ENCODE measurements at regions not wholly inside any gene's neighbourhood (a gene's known extent, or its start where the extent isn't known, plus 50 kb on each side); places are given as distances from the start of the nearest gene placed in this dataset.

DNA sequence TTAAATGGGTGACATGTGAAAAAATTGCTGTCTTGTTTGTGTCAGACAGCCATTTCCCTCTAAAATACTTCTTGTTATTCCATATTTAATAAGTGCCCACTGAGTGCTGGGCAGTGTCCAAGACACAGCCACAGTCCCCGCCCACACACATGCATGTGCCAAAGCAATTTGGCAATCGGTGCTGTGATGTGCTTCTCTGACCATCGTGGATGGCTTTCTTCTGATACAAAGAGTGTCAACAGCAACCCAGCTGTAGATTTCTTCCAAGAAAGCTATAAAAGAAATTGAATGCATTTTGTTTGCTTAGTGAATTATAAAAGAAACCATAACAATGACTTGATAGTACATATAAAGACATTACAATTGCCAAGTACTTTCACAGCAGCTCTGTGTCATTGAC lies 140.5 kb upstream of the ATXN1 start:
- Histone ChIP-seq H3K4me3 (replicated peaks in 1 of 3; ENCODE audit: insufficient read depth in 1 of 3, low read depth in 1 of 3, low read length in 3 of 3) (no peak overlapping the region), H3K27me3 (ENCODE audit: control insufficient read depth in 2 of 2, insufficient read depth in 2 of 2, low read length in 2 of 2) (no peaks in the 10 kb centered on the region), H4K20me1 (replicated peaks; ENCODE audit: control insufficient read depth, extremely low read depth, insufficient read depth, low read length) (no peaks in the 10 kb centered on the region), H3K79me2 (ENCODE audit: control insufficient read depth, insufficient read depth, low read length) (no peaks in the 10 kb centered on the region), H3K9me1 (replicated peaks; ENCODE audit: control insufficient read depth, extremely low read depth, insufficient read depth, low read length) (no peaks in the 10 kb centered on the region), H2AFZ (ENCODE audit: low read depth, low read length) (no peak overlapping the region), H3K9ac (replicated peaks; ENCODE audit: extremely low read depth, insufficient read depth, low read length) (no peak overlapping the region), H3K27ac (ENCODE audit: insufficient read depth, low read depth, low read length) (no peak overlapping the region), H3K9me3 (replicated peaks; ENCODE audit: control insufficient read depth, insufficient read depth, low read length) (no peaks in the 10 kb centered on the region), H3K4me2 (ENCODE audit: insufficient read depth, low read length) (no peak overlapping the region), H3K4me1 (ENCODE audit: control insufficient read depth, extremely low read depth, insufficient read depth, low read length) (no peaks in the 10 kb centered on the region), H3K36me3 (ENCODE audit: control insufficient read depth in 2 of 2, extremely low read depth in 1 of 2, insufficient read depth in 2 of 2, low read length in 2 of 2) (no peaks in the 10 kb centered on the region)
- DNase-seq (ENCODE audit: low read depth, low spot score) (peak; percentile 40), FAIRE-seq (no peak)
- dilution Hi-C loops (cut with MboI; ENCODE audit: extremely low pct_ligation_motif_present, low sequenced_read_pairs) (no loop called here), intact Hi-C loops (cut with micrococcal nuclease) (no loop called here)
- ChIA-PET POLR2A (no interaction called here), CTCF (interaction anchor here (0.7 to 1.1 kb wide), 4 partner anchors 10 to 404 kb away, joined by 3 to 4 read pairs (median 3); no protein-coding TSS in a partner anchor)
- TF ChIP-seq JUN (IDR thresholded peaks at IDR 0.05; ENCODE audit: borderline replicate concordance, insufficient read depth, insufficient read length, low read depth) (no peak), POLR2A (IDR thresholded peaks at IDR 0.05; ENCODE audit: low read depth, low read length) (no peak), EZH2 (IDR thresholded peaks at IDR 0.05; ENCODE audit: borderline replicate concordance, low read depth, low read length, severe bottlenecking) (no peak), GATA2 (IDR thresholded peaks at IDR 0.05; ENCODE audit: insufficient read depth, insufficient read length, low read depth, low read length) (no peak), POLR2AphosphoS5 (IDR thresholded peaks at IDR 0.05; ENCODE audit: insufficient read depth, low read depth, low read length) (no peak), FOS (IDR thresholded peaks at IDR 0.05; ENCODE audit: borderline replicate concordance, insufficient read depth, low read length) (no peak)
- TF ChIP-seq, protein P1, sequence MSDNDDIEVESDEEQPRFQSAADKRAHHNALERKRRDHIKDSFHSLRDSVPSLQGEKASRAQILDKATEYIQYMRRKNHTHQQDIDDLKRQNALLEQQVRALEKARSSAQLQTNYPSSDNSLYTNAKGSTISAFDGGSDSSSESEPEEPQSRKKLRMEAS (IDR thresholded peaks at IDR 0.05; ENCODE audit: insufficient read depth, insufficient read length), result no peak
- TF ChIP-seq, protein P2, sequence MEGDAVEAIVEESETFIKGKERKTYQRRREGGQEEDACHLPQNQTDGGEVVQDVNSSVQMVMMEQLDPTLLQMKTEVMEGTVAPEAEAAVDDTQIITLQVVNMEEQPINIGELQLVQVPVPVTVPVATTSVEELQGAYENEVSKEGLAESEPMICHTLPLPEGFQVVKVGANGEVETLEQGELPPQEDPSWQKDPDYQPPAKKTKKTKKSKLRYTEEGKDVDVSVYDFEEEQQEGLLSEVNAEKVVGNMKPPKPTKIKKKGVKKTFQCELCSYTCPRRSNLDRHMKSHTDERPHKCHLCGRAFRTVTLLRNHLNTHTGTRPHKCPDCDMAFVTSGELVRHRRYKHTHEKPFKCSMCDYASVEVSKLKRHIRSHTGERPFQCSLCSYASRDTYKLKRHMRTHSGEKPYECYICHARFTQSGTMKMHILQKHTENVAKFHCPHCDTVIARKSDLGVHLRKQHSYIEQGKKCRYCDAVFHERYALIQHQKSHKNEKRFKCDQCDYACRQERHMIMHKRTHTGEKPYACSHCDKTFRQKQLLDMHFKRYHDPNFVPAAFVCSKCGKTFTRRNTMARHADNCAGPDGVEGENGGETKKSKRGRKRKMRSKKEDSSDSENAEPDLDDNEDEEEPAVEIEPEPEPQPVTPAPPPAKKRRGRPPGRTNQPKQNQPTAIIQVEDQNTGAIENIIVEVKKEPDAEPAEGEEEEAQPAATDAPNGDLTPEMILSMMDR (IDR thresholded peaks at IDR 0.05; ENCODE audit: extremely low read depth in 1 of 2, insufficient read depth in 1 of 2, low read depth in 1 of 2, low read length in 2 of 2), result no peak
- BruUV-seq (replicated peaks), result no TSS peak

All from endothelial cell of umbilical vein (primary cell).